Fibroblast of pulmonary artery (primary cell): ENCODE measurements at regions not wholly inside any gene's neighbourhood (a gene's known extent, or its start where the extent isn't known, plus 50 kb on each side); places are given as distances from the start of the nearest gene placed in this dataset.

ENCODE experiments used
- DNase-seq: peaks from one replicate; pipeline ENCODE4 v3.0.0-alpha.2; 2010; ENCODE audit warnings: low read depth
- H3K4me3 ChIP-seq: replicated peaks from 2 replicates; pipeline ENCODE4 v1.5.1; 2011; ENCODE audit warnings: low read depth, mild to moderate bottlenecking, control low read depth, low read length, moderate library complexity
- TF ChIP-seq, protein P1 (sequence below): IDR thresholded peaks from 2 replicates; pipeline ENCODE4 v1.5.1; 2011; ENCODE audit warnings: mild to moderate bottlenecking, control low read depth, low read length, inconsistent platforms; ENCODE audit errors: missing control alignments

DNA sequence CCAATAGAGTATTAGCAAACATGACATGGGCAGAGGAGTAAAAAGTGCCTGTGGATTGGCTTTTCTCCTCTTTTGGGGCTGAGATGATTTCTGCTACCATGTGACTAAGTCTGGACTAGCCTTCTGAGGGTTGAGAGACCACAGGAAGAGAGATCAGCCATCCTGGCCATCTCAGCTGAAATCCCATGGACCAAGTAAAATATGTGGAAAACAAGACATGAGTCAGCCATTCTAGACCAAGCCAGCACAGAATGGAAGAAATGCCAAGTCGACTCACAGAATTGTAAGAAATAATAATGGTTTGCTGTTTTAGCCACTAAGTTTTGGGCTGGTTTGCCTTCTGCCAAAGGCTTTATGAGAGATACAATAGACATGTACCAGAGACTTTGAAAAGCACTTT lies 377.8 kb downstream of the CHSY3 start:
- no peak overlapping the region for H3K4me3 ChIP-seq
- DNase-seq: peak; percentile 65
- TF ChIP-seq, protein P1, sequence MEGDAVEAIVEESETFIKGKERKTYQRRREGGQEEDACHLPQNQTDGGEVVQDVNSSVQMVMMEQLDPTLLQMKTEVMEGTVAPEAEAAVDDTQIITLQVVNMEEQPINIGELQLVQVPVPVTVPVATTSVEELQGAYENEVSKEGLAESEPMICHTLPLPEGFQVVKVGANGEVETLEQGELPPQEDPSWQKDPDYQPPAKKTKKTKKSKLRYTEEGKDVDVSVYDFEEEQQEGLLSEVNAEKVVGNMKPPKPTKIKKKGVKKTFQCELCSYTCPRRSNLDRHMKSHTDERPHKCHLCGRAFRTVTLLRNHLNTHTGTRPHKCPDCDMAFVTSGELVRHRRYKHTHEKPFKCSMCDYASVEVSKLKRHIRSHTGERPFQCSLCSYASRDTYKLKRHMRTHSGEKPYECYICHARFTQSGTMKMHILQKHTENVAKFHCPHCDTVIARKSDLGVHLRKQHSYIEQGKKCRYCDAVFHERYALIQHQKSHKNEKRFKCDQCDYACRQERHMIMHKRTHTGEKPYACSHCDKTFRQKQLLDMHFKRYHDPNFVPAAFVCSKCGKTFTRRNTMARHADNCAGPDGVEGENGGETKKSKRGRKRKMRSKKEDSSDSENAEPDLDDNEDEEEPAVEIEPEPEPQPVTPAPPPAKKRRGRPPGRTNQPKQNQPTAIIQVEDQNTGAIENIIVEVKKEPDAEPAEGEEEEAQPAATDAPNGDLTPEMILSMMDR: no peak

DNA sequence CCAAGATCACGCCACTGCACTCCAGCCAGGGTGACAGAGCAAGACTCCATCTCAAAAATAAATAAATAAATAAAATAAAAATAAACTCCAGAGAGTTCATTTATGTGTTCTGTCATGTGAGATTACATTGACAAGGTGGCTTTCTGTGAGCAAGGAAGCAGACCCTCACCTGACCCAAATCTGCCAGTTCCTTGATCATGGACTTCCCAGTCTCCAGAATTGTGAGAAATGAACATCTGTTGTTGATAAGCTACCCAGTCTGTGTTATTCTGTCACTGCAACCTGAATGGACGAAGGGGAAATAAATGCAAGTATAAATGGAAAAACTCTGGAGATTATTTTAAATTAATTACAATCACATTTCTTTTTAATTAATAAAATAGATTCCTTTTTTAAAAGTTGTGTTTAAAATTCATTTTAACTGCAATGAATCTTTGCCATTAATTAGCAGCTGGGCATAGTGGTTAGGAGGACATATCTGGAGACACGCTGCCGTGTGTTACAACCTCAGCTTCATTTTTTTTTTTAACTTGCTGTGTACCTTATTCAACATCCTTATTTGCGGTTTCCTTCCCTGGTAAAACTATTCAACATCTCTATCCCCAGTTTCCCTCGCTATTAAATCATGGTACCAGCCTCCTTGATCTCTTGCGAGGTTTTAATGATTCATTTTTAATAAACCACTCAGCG lies 376.4 kb downstream of the CHSY3 start:
- TF ChIP-seq, protein P1: no peak
- H3K4me3 ChIP-seq: no peak overlapping the region
- DNase-seq: no peak

DNA sequence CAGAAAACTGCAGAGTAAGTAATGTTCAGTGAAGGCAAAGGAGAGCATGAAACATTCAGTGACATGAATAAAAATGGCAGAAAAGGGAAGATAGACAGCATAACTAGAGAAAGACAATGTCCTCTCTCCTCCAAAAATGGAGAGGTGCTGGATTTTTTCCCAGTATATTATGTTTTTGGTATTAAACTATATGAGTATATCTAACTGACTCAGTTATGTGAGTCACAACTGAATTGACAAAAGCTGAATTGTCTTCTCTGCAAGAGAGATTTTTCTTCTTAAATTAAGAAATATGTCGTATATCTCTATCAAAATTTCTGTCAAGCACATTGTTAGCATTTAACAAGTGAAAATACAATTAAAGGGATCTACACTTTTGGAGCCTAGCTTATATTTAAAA lies 375.1 kb downstream of the CHSY3 start:
- peak; percentile 29 for DNase-seq
- TF ChIP-seq, protein P1: no peak

DNA sequence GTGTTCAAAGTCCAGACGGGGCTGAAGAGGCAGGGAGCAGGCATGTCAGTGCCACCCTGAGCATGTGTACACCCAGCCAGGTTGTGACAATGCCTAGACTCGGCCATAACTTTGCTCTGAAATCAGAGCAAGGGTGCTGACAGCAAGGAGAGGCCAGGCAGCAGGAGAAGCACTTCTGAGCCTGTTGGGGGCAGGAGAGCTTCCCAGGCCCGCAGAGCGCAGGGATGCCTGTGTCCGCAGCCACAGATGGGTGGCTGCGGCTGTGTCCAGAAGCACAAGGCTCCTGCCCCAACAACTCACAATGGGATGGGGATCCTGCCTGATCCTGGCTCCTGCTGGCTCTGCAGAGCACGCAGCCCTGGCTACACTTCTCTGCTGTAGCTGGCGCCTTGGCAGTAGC lies 373.9 kb downstream of the CHSY3 start:
- H3K4me3 ChIP-seq: no peak overlapping the region
- TF ChIP-seq, protein P1: no peak
- no peak for DNase-seq

More for the DNA sequence above, 375.1 kb downstream of the CHSY3 start:
- H3K4me3 ChIP-seq: no peak overlapping the region

DNA sequence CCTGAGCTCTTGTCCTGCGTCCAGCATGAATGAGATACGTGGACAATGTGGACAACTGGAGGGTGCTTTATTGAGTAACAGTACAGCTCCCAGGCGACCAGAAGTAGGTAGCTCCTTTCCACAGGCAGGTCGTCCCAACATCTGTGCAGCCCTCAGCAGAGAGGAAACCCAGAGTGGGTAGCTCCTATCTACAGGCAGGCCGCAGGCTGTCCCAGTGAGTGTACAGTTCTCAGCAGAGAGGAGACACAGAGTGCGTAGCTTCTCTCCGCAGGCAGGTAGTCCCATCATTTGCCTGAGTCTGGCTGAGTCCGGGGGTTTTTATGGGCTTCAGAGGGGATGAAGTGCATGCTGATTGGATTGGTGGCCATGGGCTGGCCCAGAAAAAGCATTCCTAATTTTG lies 373.3 kb downstream of the CHSY3 start:
- H3K4me3 ChIP-seq: no peak overlapping the region
- TF ChIP-seq, protein P1: no peak
- DNase-seq: no peak

DNA sequence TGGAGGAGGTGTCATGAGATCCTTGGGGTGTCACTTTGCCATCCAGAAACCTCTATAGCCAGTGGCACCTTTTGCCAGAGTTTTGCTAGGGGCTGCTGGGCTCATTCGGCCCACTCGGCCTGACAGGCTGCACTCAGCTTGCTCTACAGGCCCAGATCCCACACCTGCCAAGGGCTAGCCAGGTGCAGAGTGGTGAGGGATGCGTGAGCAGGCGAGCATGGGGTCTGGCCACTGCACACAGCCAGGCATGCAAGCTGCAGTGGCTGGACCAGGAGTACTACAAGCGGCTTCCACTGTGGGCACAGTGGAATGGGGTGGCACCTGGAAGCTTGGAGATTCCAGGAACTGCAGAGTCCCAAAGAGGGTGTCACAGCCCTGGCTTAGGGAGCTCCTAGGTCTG lies 372.7 kb downstream of the CHSY3 start:
- no peak for DNase-seq
- TF ChIP-seq, protein P1: no peak
- no peak overlapping the region for H3K4me3 ChIP-seq

DNA sequence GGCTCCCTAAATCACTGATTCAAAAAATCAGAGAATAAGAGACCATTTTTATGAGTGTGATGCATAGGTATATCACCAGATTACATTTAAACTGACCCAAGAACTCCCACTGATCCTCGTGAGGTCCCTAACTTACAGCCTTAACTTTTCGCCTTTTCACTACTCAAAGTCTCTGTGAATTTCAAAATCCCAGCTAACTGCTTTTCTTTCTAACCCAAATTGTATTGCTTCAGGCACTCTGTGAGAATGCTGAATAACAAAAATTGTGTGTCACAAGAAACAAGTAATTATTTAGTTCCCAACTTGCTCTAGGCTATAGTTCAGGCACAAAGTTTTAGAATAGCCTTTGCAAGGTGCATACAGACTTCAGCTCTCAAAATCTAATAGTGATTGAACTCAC lies 368.6 kb downstream of the CHSY3 start:
- no peak for DNase-seq
- no peak overlapping the region for H3K4me3 ChIP-seq
- TF ChIP-seq, protein P1: no peak
